ENCODE measurements at regions not wholly inside any gene's neighbourhood (a gene's known extent, or its start where the extent isn't known, plus 50 kb on each side); places are given as distances from the start of the nearest gene placed in this dataset.

DNA sequence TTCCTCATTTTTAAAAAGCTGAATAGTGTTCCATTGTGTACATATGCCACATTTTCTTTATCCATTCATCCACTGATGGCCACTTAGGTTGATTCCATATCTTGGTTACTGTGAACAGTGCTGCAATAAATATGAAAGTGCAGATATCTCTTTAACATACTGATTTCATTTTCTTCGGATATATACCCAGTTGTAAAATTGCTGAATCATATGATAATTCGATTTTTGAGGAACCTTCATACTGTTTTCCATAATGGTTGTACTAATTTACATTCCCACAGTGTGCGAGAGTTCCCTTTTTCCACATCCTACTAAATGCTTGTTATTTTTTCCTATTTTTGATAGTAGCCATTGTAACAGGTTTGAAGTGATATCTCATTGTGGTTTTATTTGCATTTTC, 263.2 kb downstream of the STK31 start:
- DNase-seq (ENCODE audit: low read depth), result no peak

DNA sequence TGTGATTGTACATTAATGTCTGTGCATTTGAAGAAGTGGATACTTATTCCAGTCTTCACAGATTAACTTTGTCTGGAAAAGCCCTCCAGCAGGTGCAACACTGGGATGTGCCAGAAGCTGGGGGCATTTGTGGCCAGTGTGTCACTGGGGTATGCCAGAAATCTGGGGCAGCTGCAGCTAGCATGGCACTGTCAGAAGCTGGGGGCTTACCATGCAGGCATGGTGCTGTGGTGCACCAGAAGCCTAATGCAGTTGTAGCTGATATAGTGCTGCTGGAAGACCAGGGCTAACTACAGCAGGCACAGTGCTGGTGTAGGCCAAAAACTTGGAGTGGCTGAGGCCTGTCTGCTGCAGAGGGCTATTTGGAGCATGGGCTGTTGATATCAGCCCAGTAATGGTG, 270.1 kb downstream of the STK31 start:
- no peak for DNase-seq (ENCODE audit: low read depth)

DNA sequence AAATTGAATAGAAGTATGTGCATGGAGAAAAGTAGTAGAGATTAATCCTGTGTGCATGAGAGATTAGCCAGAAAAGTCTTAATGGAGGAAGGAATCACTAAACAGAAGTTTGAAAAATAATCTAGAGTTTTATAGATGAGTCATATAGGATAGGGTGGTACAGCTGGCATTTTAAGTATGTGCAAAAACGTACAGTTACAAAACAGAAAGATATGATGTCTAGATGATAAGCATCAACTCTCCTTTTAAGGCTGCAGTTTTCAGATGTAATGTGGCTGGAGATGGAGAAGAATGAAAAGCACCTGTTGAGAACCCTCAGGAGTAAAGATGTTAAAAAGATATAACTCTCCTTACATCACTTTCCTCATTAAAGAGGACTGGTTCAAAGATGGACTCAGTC, 271.3 kb downstream of the STK31 start:
- DNase-seq (ENCODE audit: low read depth), result no peak

DNA sequence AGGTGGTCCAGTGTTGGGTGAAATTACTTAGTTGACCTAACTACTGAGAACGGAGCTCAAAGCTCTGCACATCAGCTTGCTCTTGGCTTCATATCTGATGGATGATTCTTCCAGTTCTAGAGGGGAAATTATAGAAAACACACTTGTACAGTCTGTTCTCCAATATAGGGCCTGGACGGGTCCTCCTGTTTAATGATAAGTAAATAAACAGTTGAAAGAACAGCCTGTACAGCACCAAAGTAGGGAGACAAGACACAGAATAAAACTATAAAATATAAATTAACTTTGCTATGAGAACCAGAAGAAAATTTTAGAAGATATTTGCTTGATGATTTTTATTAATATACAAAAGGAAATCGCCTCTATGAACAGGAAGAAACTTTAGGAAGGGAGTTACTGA, 271.7 kb downstream of the STK31 start:
- no peak for DNase-seq (ENCODE audit: low read depth)

DNA sequence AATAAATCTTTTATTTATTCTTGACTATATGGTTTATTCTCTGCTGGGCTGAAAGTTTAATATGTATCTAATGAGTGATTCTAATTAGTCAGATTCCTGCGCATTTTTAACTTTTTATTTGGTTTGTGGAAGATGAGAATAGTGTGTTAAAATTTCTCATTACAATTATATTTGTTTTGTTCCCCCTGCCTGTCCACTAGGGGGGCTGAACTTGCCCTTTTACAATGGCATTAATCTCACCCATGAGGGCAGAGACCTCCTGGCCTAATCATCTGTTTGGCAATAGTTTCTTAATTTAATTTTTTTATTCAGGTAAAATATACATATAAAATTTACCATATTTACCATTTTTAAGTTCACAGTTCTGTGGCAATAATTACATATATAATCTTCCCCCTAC, 278.5 kb upstream of the NPY start:
- DNase-seq (ENCODE audit: low read depth), result no peak

DNA sequence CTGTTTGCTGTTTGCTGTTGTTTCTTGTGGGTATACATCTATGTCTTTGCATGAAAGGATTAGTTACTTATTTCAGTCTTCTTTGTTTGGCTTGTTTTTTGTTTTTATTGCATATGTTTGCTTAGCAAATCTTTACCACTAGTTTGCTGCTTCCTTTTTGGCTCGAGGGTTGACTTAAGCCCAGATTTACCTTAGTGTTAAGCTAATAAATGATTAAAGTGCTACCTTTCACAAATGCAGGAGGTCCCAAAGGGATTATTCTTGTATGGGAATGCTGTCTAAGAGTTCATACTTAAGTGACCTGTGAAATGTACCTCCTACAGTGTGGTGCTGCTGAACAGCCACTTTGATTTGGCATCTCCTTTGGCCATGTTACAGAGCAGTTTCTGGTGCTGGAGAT, 273.5 kb upstream of the NPY start:
- DNase-seq (ENCODE audit: low read depth), result no peak

DNA sequence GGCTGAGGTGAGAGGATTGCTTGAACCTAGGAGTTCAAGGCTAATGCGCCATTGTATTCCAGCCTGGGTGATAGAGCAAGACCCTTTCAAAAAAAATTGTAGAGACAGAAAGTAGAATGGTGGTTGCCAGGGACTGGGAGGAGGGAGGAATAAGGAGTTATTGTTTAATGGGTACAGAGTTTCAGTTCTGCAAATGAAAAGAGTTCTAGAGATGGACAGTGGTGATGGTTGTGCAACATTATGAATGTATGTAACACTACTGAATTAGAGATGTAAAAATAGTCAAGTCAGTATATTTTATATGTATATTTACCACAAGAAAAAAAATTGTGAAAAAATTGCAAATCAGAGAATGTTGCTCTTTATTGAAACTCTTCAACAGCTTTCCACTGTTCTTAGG, 266.5 kb upstream of the NPY start:
- DNase-seq (ENCODE audit: low read depth), result no peak

DNA sequence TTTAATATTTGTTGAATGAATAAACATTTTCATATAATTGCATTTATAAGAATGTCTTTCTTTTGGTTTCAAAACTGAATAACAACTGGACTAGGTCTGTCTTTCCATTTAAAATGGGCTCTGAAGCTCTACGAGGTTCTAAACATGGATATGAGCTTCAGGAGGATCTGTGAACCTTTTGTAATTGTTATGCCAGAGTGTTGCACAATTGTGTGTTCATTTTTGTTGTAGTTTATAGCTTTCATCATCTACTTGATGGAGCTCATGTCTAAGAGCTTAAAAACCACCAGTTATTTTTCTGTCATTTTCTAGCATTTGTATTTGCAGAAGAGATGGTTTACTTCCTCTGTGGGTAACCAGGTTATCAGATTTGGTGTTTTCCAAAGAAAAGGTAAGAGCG, 265.7 kb upstream of the NPY start:
- DNase-seq (ENCODE audit: low read depth), result no peak

DNA sequence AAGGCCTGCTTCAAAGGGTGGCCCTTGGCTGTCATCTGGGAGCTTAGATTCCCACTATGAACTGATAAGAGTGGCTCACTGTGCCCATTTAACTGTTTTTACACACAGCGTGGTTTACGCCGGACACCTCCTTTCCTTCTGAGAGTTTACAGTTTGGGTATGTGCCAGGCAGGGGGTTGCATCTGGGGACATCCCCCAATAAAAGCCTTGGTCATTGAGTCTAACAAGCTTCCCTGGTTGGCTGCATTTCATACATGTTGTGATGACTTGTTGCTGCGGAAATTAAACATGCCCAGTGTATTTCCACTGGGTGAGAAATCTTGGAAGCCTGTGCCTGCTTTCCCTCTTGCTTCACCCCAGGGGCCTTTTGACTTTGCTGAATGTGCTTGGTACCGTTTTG, 264.1 kb upstream of the NPY start:
- no peak for DNase-seq (ENCODE audit: low read depth)

DNA sequence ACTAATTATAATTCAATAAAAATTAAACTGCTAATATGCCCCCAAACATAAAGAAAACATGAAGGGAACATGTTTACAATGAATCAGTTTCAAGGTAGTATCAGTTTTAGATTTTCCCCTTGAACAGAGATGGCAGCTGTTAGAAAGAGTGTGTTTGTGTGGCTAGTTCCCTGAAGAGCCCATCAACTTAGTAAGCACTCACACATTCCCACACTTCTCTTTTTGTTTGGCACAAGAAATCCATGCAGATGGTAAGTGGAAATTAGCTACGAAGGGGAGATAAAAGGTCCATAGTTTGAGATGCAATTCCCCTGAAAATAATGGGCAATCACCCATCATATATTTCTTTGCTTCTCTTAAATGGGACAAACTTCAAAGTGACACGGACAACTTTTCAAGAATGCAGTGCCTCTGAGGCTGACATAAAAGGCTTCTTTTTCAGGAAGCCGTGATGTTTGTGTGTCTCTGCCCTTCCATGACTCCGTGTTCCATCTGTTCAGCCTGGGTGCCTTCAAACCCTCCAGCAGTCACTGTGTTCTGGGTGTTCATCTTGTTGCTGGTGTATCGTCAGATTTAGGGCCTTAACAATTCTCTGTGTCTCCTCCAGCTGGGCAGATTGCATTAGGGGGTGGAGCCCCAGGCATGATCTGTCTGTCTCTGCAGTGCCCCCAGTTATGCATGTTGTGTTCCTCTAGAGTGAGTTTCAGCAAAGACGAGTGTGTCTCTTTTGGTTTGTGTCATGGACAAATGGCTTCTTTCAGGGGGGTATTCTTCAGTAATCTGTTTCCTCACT, 259.5 kb upstream of the NPY start:
- DNase-seq (ENCODE audit: low read depth), result no peak

DNA sequence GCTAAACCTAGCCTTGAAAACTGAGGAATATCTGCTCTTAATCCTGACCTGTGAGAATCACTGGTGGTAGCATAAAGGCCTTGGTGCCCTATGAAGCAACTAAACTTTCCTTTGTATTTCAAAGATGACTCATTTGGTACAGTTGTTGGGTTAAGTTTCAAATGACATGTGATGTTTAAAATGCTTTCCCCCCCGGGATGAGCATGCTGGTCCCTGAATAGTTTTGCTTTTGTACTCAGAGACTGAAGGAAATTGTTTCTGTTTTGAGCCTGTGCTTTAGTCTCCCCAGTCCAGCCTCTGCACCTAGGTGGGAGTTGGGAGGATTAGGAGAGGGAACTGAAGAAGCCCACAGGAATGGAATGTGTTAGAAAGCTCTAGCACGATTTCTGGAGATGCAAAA, 258.9 kb upstream of the NPY start:
- DNase-seq (ENCODE audit: low read depth), result peak; percentile 7

DNA sequence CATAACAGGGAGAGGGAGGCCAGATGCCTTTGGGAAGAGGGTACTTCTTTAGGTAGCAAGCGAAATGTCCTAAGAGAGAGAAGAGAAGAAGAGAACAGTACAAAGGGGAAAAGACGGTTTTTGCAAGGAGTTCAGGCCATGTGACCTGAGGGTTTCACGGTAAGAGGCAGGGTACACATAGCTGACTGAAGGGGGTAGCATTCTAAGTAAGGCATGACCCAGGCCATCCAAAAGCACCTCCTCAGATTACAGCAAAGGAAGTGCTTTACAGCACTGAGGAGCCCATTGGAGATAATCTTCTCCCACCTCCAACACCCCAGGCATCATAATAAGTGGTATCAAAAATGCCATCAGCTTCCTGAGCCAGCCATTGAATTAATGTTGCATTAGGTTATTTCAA, 258.2 kb upstream of the NPY start:
- DNase-seq (ENCODE audit: low read depth), result no peak

DNA sequence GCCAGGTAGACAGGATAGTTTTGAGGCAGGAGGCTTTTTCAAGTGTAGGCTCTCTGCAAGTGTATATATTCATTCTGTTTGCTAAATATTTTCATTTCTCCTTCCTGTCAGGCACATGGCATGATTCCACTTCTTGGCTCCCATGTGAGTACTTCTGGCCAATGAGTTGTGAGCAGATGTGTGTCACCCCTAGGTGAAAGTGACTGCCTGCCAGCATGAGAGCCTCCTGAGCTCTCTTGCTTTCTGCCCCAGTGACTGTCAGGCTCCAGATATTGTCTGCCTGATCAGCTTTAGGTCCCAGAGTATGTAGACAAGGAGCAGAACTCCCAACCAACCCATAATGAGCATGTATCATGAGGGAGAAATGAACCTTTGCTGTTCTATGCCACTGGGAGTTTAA, 257.6 kb upstream of the NPY start:
- DNase-seq (ENCODE audit: low read depth), result no peak

DNA sequence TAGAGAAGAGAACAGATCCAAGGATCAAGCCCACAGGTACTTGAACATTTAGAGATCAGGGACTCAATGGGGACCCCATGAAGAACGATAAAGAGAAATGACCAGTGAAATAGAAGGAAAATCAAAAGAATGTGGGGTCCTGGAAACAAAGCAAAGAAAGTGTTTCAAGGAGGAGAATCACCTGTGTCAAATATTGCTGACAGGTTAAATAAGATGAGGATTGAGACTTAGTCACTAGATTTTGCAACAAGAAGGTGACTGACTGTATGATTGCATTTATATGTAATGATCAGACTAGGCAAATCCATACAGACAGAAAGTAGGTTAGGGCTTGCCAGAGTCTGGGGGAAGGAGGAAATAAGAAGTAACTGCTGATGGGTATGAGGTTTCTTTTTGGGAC, 254.9 kb upstream of the NPY start:
- no peak for DNase-seq (ENCODE audit: low read depth)

DNA sequence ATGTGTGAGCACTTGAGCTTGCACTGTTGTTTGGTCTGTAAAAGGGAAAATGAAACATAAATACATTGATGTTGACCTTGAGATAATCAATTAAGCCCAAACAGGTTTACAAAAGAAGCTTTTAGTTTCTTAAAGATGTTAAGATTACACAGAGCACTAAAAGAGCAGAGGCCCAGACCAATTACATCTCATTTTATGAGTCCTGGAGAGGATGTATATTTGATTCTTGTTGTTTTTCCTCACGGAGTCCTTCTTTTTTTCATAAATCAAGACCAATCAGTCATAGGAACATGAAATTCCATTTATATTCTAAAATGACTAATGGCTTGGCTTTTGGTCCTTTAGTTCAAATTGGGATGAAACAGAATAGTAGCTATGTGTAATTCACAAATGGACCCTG, 249.7 kb upstream of the NPY start:
- no peak for DNase-seq (ENCODE audit: low read depth)

DNA sequence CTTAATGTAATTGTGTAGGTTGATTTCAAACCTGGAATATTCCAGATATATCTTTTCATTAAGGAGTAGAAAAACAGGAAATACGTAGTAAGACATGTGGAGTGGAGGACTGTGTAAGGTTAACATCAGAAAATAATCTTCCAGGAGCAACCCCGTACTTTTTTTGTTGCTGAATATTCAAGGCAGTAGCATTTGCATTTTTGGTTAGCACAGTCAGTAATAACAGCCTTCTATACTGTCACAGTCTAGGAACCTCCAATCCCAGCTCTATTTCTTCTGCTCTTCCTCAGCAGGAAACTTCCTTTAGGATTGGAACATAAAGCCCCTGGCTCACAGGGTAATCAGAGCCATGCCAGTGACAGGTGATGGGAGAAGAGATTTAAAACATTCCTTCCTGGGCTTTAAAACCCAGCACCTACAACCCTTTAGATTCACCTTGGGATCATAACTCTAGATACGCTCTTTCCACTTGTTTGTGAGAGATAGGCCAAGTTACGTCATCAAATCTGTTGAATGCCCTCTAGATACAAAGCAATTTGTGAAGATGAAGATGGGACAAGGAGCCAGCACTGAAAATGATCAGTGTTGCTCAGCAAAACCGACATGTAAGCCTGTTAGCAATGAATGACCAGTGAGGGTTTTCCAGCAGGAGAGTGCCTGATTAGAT, 248.5 kb upstream of the NPY start:
- no peak for DNase-seq (ENCODE audit: low read depth)

DNA sequence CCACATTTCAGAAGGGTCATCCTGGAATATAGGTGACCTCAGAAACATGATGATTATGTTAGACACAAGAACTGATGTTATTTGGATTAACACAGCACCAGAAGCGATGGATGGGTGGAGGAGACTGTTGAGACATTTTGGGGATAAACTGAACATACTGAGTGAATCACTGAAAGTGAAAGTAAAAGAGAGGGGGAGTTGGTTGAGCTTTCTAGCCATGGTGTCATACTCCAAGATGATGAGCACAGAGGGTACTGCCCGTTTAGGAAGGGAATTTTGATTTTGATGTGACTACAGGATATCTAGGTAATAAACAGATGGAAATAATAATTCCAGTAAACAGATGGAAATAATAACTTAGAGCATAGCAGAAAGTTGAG, 248.0 kb upstream of the NPY start:
- no peak for DNase-seq (ENCODE audit: low read depth)

DNA sequence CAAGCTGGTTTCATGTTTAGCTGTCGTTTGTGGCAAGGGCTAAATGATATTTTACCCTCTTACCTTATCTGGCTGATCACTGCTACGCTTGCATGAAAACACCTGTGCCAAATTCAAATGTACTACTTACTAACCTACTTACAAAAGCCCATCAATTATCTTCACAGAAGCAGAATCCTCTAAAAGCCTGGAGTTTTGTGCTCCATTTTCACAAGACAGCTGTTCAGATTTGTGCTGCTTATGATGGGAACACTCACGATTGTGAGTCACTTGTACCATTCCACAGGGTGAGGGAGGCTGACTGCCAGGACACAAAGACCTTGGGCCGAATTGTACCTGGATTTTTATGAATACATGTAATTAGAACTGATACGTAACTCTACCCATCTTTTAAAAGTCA, 245.0 kb upstream of the NPY start:
- no peak for DNase-seq (ENCODE audit: low read depth)

DNA sequence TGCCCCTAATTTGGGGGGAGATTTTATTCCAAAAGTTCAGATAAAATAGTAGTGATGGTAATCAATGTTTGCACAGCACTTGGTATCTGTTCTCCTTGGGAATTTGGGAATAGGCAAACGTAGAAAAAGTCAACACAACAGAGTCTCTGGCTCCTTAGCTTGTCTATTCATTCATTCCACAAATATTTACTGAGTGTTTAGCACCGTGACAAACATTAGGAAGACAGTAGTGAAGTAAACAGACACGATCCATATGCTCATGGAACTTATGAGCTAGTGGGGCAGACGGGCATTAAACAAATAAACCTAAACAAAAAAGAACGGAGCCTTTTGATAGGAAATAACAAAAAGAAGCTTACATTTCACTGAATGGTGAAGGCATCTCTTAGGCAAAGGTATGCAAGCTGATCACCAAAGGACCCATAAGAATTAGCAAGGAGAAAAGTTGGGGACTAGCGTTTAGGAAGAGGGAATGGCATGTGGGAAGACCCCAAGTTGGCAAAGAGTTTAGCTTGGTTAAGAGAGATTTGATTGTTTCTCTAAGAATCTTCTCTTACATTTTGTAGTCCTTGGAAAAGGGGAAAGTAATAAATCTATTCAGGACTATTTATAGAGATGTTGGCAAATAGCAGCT, 243.9 kb upstream of the NPY start:
- DNase-seq (ENCODE audit: low read depth), result no peak

DNA sequence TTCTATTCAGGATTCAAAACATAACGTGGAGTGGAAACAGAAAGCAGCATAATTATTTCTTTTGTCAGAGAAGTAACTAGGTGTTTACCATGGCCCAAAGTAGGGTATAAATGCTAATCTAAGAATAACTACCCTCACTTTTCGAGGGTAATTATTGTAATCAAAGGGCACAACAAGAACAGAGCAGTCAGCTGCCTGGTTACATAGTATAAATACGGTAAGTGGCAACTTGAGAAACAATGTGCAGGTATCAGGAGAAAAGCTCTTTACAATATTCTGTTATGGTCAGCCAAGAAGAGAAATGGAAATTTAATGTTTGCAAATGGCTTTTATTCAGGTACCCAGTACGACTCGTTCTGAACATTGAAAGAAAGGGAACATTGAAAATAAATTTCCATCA, 242.0 kb upstream of the NPY start:
- DNase-seq (ENCODE audit: low read depth), result no peak

DNA sequence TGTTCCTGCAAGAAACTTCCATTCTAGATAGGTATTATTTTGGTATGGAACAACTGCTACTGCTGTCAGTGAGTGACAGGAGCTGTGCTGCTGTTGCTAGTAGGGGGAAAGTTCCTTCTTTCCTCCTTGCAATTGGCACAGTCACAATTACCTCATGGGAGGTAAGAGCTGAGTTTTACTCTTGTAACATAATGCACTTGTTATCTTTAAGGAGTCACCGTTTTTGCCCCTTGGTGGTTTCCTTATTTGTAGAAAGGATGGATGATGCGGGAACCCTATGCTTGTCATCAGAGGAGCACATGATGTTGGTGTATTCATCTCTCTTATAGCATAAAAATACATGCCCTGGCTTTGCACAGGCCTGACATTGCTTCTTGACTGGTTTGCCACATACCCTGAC, 234.7 kb upstream of the NPY start:
- no peak for DNase-seq (ENCODE audit: low read depth)

DNA sequence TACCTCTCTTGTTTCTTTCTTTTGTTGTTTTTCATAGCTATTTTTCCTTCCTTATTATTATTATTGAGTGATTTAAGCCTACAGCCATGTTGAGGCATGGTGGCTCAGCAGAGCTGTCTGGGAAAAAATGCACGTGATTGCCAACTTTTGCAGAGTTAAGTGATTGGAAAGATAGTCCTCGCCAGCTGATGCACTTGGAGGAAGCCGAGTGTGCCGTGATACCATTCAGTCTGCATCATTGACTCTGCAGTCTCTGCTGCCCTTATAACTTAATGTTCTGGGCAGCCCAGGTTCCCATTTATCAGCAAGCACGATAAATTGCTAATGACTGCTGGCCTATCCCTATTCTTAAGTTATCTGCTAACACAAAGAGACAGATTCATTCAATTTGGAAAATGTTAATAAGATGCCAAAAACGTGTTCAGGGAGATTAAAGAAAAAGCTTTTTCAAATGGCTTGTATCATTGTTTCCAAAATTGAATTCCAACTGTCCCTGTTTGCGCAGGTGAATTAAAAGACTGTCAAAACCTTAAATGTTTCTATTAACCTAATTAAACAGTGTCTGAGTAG, 232.9 kb upstream of the NPY start:
- DNase-seq (ENCODE audit: low read depth), result no peak

DNA sequence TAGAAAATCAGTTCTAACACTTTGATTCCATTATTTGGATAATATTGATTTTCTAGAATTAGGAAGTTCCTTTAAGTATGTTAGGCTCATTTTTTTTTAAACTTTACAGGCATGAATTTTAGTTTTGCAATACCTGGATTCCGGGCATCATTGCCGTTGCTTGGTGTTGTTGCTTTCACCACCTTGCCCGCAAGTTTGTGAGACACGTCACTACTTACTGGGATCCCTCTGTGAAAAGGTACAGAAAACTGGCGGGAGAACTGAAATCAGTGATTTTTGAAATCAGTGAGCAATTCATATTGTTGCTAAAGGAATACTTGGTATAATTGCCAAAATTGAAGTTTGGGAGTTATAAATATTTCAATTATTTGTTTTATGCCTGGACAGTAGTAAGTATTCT, 232.3 kb upstream of the NPY start:
- DNase-seq (ENCODE audit: low read depth), result no peak

Data from iris pigment epithelial cell (primary cell).